ENCODE measurements at regions not wholly inside any gene's neighbourhood (a gene's known extent, or its start where the extent isn't known, plus 50 kb on each side); places are given as distances from the start of the nearest gene placed in this dataset.

DNA sequence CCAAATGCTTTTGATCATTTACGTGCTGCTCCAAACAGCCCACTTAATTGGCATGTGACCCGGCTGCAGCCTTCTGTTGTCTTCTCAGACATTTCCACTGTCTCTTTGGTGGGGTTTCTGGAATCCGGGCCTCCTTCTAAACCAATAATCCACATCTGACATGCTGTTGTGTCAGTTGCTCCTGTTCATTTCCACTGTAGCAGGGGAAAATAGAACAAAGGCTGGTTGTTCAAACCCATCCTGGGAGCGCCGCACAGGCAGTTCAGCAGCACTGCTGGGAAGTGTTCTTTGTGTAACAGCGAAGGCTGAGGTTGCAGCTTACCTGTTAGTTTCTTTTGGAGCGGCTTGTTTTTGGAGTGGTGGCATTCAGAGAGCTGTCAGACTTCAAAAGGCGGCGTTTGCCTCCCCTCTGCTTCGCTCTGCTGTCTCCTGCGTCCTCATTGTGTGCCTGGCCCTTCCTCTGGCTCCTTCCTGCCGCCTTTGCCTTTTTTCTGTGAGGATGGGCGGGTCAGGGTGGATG, 149.4 kb downstream of the SNX10 start:
- TF ChIP-seq, protein P1, sequence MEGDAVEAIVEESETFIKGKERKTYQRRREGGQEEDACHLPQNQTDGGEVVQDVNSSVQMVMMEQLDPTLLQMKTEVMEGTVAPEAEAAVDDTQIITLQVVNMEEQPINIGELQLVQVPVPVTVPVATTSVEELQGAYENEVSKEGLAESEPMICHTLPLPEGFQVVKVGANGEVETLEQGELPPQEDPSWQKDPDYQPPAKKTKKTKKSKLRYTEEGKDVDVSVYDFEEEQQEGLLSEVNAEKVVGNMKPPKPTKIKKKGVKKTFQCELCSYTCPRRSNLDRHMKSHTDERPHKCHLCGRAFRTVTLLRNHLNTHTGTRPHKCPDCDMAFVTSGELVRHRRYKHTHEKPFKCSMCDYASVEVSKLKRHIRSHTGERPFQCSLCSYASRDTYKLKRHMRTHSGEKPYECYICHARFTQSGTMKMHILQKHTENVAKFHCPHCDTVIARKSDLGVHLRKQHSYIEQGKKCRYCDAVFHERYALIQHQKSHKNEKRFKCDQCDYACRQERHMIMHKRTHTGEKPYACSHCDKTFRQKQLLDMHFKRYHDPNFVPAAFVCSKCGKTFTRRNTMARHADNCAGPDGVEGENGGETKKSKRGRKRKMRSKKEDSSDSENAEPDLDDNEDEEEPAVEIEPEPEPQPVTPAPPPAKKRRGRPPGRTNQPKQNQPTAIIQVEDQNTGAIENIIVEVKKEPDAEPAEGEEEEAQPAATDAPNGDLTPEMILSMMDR (IDR thresholded peaks at IDR 0.05): no peak
- TF ChIP-seq, protein P2, sequence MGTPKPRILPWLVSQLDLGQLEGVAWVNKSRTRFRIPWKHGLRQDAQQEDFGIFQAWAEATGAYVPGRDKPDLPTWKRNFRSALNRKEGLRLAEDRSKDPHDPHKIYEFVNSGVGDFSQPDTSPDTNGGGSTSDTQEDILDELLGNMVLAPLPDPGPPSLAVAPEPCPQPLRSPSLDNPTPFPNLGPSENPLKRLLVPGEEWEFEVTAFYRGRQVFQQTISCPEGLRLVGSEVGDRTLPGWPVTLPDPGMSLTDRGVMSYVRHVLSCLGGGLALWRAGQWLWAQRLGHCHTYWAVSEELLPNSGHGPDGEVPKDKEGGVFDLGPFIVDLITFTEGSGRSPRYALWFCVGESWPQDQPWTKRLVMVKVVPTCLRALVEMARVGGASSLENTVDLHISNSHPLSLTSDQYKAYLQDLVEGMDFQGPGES (IDR thresholded peaks at IDR 0.05; ENCODE audit: low read depth, low read length): no peak
- TF ChIP-seq EZH2phosphoT487 (IDR thresholded peaks at IDR 0.05; ENCODE audit: borderline replicate concordance, low read depth) (no peak), POLR2AphosphoS5 (IDR thresholded peaks at IDR 0.05; ENCODE audit: low read depth, low read length) (no peak), YY1 (IDR thresholded peaks at IDR 0.05; ENCODE audit: low read depth) (no peak), MXI1 (IDR thresholded peaks at IDR 0.05; ENCODE audit: low read depth, low read length) (no peak), TAF1 (IDR thresholded peaks at IDR 0.05; ENCODE audit: borderline replicate concordance, low read depth, low read length) (no peak), EP300 (IDR thresholded peaks at IDR 0.05; ENCODE audit: borderline replicate concordance in 1 of 2, low read depth in 1 of 2, low read length in 1 of 2) (no peak)
- TF ChIP-seq, protein P3, sequence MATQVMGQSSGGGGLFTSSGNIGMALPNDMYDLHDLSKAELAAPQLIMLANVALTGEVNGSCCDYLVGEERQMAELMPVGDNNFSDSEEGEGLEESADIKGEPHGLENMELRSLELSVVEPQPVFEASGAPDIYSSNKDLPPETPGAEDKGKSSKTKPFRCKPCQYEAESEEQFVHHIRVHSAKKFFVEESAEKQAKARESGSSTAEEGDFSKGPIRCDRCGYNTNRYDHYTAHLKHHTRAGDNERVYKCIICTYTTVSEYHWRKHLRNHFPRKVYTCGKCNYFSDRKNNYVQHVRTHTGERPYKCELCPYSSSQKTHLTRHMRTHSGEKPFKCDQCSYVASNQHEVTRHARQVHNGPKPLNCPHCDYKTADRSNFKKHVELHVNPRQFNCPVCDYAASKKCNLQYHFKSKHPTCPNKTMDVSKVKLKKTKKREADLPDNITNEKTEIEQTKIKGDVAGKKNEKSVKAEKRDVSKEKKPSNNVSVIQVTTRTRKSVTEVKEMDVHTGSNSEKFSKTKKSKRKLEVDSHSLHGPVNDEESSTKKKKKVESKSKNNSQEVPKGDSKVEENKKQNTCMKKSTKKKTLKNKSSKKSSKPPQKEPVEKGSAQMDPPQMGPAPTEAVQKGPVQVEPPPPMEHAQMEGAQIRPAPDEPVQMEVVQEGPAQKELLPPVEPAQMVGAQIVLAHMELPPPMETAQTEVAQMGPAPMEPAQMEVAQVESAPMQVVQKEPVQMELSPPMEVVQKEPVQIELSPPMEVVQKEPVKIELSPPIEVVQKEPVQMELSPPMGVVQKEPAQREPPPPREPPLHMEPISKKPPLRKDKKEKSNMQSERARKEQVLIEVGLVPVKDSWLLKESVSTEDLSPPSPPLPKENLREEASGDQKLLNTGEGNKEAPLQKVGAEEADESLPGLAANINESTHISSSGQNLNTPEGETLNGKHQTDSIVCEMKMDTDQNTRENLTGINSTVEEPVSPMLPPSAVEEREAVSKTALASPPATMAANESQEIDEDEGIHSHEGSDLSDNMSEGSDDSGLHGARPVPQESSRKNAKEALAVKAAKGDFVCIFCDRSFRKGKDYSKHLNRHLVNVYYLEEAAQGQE (IDR thresholded peaks at IDR 0.05; ENCODE audit: low read depth, low read length): no peak

Data from SK-N-SH (cell line).